DND-41 (cell line): ENCODE measurements at regions not wholly inside any gene's neighbourhood (a gene's known extent, or its start where the extent isn't known, plus 50 kb on each side); places are given as distances from the start of the nearest gene placed in this dataset.

Source experiments
- CTCF ChIP-seq: IDR thresholded peaks from 2 replicates; pipeline ENCODE4 v1.5.1; 2012; ENCODE audit warnings: borderline replicate concordance, low read length, moderate library complexity, mild to moderate bottlenecking; ENCODE audit not compliant: poor library complexity, severe bottlenecking; ENCODE audit errors: extremely low read depth
- EZH2 ChIP-seq: IDR thresholded peaks from 3 replicates; pipeline ENCODE4 v1.6.1; 2012; ENCODE audit warnings: borderline replicate concordance, low read depth, mild to moderate bottlenecking, moderate library complexity, low read length, inconsistent platforms; ENCODE audit not compliant: severe bottlenecking

GRCh38 chr2:129377078-129377469, 602.4 kb upstream of the RAB6C start:
- TF ChIP-seq CTCF = no peak
- TF ChIP-seq EZH2 = no peak
